BLaER1 (cell line): ENCODE measurements at regions not wholly inside any gene's neighbourhood (a gene's known extent, or its start where the extent isn't known, plus 50 kb on each side); places are given as distances from the start of the nearest gene placed in this dataset.

Source experiments
- H3K27ac ChIP-seq: shearing (Covaris generic); formaldehyde crosslinking; 2 replicates; pipeline ENCODE4 v1.8.1; 2022
- H3K27me3 ChIP-seq: shearing (Covaris generic); formaldehyde crosslinking; 2 replicates; pipeline ENCODE4 v1.8.1; 2022
- H3K36me3 ChIP-seq: shearing (Covaris generic); formaldehyde crosslinking; 2 replicates; pipeline ENCODE4 v1.8.1; 2022
- H3K4me1 ChIP-seq: shearing (Covaris generic); formaldehyde crosslinking; 2 replicates; pipeline ENCODE4 v1.8.1; 2022
- H3K4me2 ChIP-seq: shearing (Covaris generic); formaldehyde crosslinking; 2 replicates; pipeline ENCODE4 v1.8.1; 2022
- H3K4me3 ChIP-seq: shearing (Covaris generic); formaldehyde crosslinking; 2 replicates; pipeline ENCODE4 v1.8.1; 2022
- H3K9ac ChIP-seq: shearing (Covaris generic); formaldehyde crosslinking; 2 replicates; pipeline ENCODE4 v1.8.1; 2022
- H3K9me3 ChIP-seq: shearing (Covaris generic); formaldehyde crosslinking; 2 replicates; pipeline ENCODE4 v1.8.1; 2022
- H4K20me1 ChIP-seq: shearing (Covaris generic); formaldehyde crosslinking; 2 replicates; pipeline ENCODE4 v1.8.1; 2022
- Cebpa-rat ChIP-seq: shearing (Covaris generic); IDR thresholded peaks from 2 replicates; pipeline ENCODE4 v1.8.1; 2022

- no peaks in the 10 kb centered on the region for H3K4me1 ChIP-seq
- no peak overlapping the region for H3K4me2 ChIP-seq
- no peaks in the 10 kb centered on the region for H3K27me3 ChIP-seq
- TF ChIP-seq Cebpa-rat = no peak
- H3K9me3 ChIP-seq = no peaks in the 10 kb centered on the region
- H3K9ac ChIP-seq = no peak overlapping the region
- no peaks in the 10 kb centered on the region for H4K20me1 ChIP-seq
- H3K4me3 ChIP-seq = no peak overlapping the region
- no peaks in the 10 kb centered on the region for H3K36me3 ChIP-seq
- no peak overlapping the region for H3K27ac ChIP-seq
These were observed 268.2 kb downstream of the BCHE start for GRCh38 chr3:165568907-165569462.

DNA sequence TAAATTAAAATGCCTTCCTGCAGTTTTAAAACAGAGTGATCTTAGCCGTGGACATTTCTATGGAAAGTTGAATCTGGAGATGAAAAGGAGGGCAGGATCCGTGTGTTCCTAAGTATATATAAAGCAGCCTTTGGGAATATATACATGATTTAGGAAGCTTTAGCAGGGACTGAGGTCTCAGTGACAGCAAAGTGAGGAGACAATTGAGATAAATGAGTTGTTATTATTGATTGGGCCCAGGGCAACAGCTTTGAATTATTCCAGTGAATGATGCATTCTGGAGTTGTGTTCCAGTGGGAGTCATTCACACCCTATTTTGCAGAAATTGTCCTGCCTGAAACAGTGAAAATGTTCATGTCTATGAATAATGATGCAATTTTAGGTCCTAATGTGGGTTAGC is 281.4 kb downstream of the BCHE start:
- H3K27me3 ChIP-seq = no peaks in the 10 kb centered on the region
- H3K36me3 ChIP-seq = no peaks in the 10 kb centered on the region
- no peaks in the 10 kb centered on the region for H3K4me1 ChIP-seq
- H3K27ac ChIP-seq = no peak overlapping the region
- H3K9ac ChIP-seq = no peak overlapping the region
- no peak overlapping the region for H3K4me3 ChIP-seq
- no peak overlapping the region for H3K4me2 ChIP-seq
- H3K9me3 ChIP-seq = no peaks in the 10 kb centered on the region
- no peaks in the 10 kb centered on the region for H4K20me1 ChIP-seq
- TF ChIP-seq Cebpa-rat = no peak

GRCh38 chr3:165553371-165553770 is 283.9 kb downstream of the BCHE start:
- no peak overlapping the region for H3K4me2 ChIP-seq
- no peaks in the 10 kb centered on the region for H3K27me3 ChIP-seq
- no peaks in the 10 kb centered on the region for H4K20me1 ChIP-seq
- no peak overlapping the region for H3K9ac ChIP-seq
- H3K27ac ChIP-seq = no peak overlapping the region
- no peak overlapping the region for H3K4me3 ChIP-seq
- TF ChIP-seq Cebpa-rat = no peak
- H3K4me1 ChIP-seq = no peaks in the 10 kb centered on the region
- H3K9me3 ChIP-seq = no peaks in the 10 kb centered on the region
- H3K36me3 ChIP-seq = no peaks in the 10 kb centered on the region

DNA sequence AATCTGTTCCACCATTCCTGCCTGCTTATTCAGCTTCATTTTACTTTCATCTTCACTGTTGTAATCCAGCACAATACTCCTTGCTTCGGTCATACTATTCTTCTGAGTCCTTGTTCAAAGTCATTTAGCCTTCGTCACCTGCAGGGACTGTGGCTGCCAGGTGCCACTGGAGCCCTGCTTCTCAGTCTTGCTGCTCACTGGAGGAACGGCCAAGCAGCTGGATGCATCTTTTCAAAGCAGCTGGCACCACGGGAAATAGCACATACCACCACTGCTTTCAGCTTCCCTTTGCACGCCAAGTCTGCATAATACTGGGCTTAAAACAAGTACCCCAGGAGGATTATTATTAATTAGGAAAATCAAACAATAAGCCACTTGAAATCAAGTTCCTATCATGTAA is 287.6 kb downstream of the BCHE start:
- Histone ChIP-seq H3K4me3 (no peak overlapping the region), H3K36me3 (no peaks in the 10 kb centered on the region), H3K27ac (no peak overlapping the region), H3K4me1 (no peaks in the 10 kb centered on the region), H3K27me3 (no peaks in the 10 kb centered on the region), H3K9ac (no peak overlapping the region), H3K9me3 (no peaks in the 10 kb centered on the region), H3K4me2 (no peak overlapping the region), H4K20me1 (no peaks in the 10 kb centered on the region)
- no peak for TF ChIP-seq Cebpa-rat

GRCh38 chr3:165549037-165549436 is 288.2 kb downstream of the BCHE start:
- Histone ChIP-seq H3K27me3 (no peaks in the 10 kb centered on the region), H3K36me3 (no peaks in the 10 kb centered on the region), H4K20me1 (no peaks in the 10 kb centered on the region), H3K4me3 (no peak overlapping the region), H3K27ac (no peak overlapping the region), H3K4me1 (no peaks in the 10 kb centered on the region), H3K9ac (no peak overlapping the region), H3K4me2 (no peak overlapping the region), H3K9me3 (no peaks in the 10 kb centered on the region)
- no peak for TF ChIP-seq Cebpa-rat

DNA sequence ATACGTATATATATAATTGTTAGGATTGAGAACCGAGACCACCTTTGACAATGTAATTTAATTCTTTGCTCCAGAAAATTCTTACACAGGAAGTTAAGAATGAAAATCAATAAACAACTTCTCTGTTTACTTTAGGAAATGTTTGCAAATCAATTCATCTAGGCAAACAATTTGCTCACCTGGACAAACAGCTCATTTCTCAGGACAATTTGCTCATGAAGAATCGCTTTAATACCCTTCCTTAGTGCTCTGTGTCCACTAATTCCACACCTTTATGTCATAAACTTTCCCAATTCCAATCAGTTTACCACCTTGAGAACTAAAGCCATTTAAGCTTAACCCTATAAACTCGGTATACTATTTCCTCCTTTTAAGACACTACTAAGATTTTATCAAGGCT is 292.2 kb downstream of the BCHE start:
- Histone ChIP-seq H4K20me1 (no peaks in the 10 kb centered on the region), H3K36me3 (no peaks in the 10 kb centered on the region), H3K4me1 (no peaks in the 10 kb centered on the region), H3K27me3 (no peaks in the 10 kb centered on the region), H3K27ac (no peak overlapping the region), H3K9ac (no peak overlapping the region), H3K4me2 (no peak overlapping the region), H3K4me3 (no peak overlapping the region), H3K9me3 (no peaks in the 10 kb centered on the region)
- no peak for TF ChIP-seq Cebpa-rat

- no peak overlapping the region for H3K9ac ChIP-seq
- no peaks in the 10 kb centered on the region for H3K4me1 ChIP-seq
- H3K36me3 ChIP-seq = no peaks in the 10 kb centered on the region
- H3K27ac ChIP-seq = no peak overlapping the region
- H3K9me3 ChIP-seq = no peaks in the 10 kb centered on the region
- no peak overlapping the region for H3K4me2 ChIP-seq
- no peaks in the 10 kb centered on the region for H4K20me1 ChIP-seq
- H3K27me3 ChIP-seq = no peaks in the 10 kb centered on the region
- H3K4me3 ChIP-seq = no peak overlapping the region
- TF ChIP-seq Cebpa-rat = no peak
These were observed 292.8 kb downstream of the BCHE start for GRCh38 chr3:165544432-165544831.

DNA sequence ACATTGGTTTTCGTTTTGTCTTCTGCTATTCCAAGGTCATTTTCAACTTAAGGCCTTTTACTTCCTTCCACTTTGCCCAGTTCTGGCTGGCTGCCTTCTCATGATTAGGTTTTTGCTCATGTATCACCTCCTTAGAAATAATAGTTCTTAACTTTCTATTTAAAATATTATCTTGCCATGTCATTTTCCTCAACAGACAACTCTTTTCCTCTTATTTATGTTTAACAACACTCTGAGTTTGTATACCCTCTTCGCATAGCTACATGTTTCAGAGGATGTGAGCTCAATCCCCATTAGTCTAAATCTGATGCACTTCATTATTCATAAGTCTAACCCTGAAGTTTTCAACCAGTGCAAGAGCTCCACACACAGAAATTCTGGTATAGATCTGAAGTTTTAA is 299.1 kb downstream of the BCHE start:
- no peak for TF ChIP-seq Cebpa-rat

DNA sequence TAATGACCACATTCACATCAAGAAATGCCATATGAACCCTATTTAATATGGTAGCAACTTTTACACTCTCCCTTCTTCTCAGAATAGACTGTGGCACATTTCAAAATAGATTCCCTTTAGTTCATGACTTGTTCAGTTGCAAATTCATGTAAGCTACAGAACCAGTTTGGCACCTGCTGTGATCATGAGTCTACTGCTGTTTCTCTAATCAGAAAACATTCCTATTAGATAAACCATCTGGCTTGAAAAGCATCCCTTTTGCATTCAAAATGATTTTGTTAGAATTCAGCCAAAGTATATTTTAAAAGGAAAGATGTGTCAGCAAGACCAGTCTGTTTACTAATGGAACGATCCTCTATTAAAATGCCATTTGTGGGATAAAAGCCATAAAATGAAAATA is 304.4 kb downstream of the BCHE start:
- Histone ChIP-seq H4K20me1 (no peaks in the 10 kb centered on the region), H3K4me3 (no peak overlapping the region), H3K27me3 (no peaks in the 10 kb centered on the region), H3K36me3 (no peaks in the 10 kb centered on the region), H3K9ac (no peak overlapping the region), H3K9me3 (no peaks in the 10 kb centered on the region), H3K27ac (no peak overlapping the region), H3K4me2 (no peak overlapping the region), H3K4me1 (no peaks in the 10 kb centered on the region)
- no peak for TF ChIP-seq Cebpa-rat

More for the DNA sequence above, 299.1 kb downstream of the BCHE start:
- Histone ChIP-seq H3K9me3 (no peaks in the 10 kb centered on the region), H3K27ac (no peak overlapping the region), H3K4me1 (no peaks in the 10 kb centered on the region), H3K4me3 (no peak overlapping the region), H3K4me2 (no peak overlapping the region), H3K36me3 (no peaks in the 10 kb centered on the region), H3K27me3 (no peaks in the 10 kb centered on the region), H4K20me1 (no peaks in the 10 kb centered on the region), H3K9ac (no peak overlapping the region)

DNA sequence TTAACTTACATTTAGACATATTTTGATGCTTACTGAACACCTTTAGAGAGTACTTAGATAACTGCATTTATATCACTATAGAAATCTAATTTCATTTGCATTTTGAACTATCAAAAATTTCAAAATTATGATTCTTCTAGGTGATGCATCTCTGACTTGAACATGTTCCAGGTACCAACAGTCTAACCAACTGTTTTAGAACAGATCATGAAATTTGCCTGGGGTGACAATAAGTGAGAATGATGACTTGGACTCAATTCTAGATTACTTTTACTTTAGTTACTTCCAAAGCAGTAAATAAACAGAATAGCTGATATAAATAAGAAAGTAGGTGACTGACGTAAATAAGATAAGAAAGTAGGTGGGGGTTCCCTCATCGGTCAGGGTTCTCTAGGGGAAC is 307.8 kb downstream of the BCHE start:
- Histone ChIP-seq H3K4me2 (no peak overlapping the region), H3K9me3 (no peaks in the 10 kb centered on the region), H3K36me3 (no peaks in the 10 kb centered on the region), H4K20me1 (no peaks in the 10 kb centered on the region), H3K27ac (no peak overlapping the region), H3K4me3 (no peak overlapping the region), H3K9ac (no peak overlapping the region), H3K4me1 (no peaks in the 10 kb centered on the region), H3K27me3 (no peaks in the 10 kb centered on the region)
- no peak for TF ChIP-seq Cebpa-rat

DNA sequence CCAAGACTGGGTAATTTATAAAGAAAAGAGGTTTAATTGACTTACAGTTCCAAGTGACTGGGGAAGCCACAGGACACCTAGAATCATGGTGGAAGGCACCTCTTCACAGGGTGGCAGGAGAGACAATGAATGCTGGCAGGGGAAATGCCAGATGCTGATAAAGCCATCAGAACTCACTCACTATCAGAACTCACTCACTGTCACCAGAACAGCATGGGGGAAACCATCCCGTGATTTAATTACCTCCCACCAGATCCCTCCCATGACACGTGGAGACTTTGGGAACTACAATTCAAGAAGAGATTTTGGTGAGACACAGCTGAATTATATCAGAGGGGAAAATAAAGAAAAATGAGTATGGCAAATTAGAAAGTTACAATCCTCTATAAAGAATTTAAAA is 310.9 kb downstream of the BCHE start:
- Histone ChIP-seq H4K20me1 (no peaks in the 10 kb centered on the region), H3K36me3 (no peaks in the 10 kb centered on the region), H3K27ac (no peak overlapping the region), H3K4me2 (no peak overlapping the region), H3K27me3 (no peaks in the 10 kb centered on the region), H3K4me3 (no peak overlapping the region), H3K9ac (no peak overlapping the region), H3K9me3 (no peaks in the 10 kb centered on the region), H3K4me1 (no peaks in the 10 kb centered on the region)
- TF ChIP-seq Cebpa-rat = no peak
